K562 (cell line): ENCODE measurements at regions not wholly inside any gene's neighbourhood (a gene's known extent, or its start where the extent isn't known, plus 50 kb on each side); places are given as distances from the start of the nearest gene placed in this dataset.

Experiments used
- ATAC-seq: fragments of 200-7000 bp; cut with Tn5 transposase; 3 replicates; pipeline ENCODE4 v1.9.1; 2020; ENCODE audit warnings: moderate library complexity
- BruUV-seq: library from RNA; stranded (reverse); fragments of 400-500 nt; replicated peaks from 2 replicates; lab custom pipeline; 2021; lab: Mats Ljungman, UMichigan
- CTCF ChIA-PET: fragments of 300-600 bp; formaldehyde crosslinking; extraction: SDS; loops from one replicate; lab custom pipeline; 2021; ENCODE audit warnings: low intra/inter-chr PET ratio; lab: Yijun Ruan, JAX
- POLR2A ChIA-PET: fragments of 300-600, 350-650 bp; sonication (Branson Sonifier 250); formaldehyde crosslinking; extraction: SDS; loops from one replicate; lab custom pipeline; 2021; ENCODE audit warnings: antibody characterized with exemption, inconsistent platforms; lab: Yijun Ruan, JAX
- DNase-seq, 4 experiments: peaks; one replicate each; pipeline versions ENCODE4 v3.0.0 to v3.0.0-alpha.2; 2011 to 2018; ENCODE audit warnings: low spot score in 3 of 4, mixed read lengths in 3 of 4; ENCODE audit errors: extremely low read depth in 1 of 4
- FAIRE-seq: peaks from 2 replicates; lab custom pipeline; 2011; peaks lifted over from hg19 to GRCh38; lab: Jason Lieb, UNC
- H2AFZ ChIP-seq: 2 replicates; pipeline ENCODE4 v1.6.0; 2011; ENCODE audit warnings: low read depth, low read length, control low read depth, inconsistent platforms
- H3K27ac ChIP-seq: fragments of 200-600 bp; 3 replicates; pipeline ENCODE4 v1.8.0; 2011; ENCODE audit warnings: low read depth, mild to moderate bottlenecking, control low read depth, inconsistent platforms, low read length, moderate library complexity, mixed read lengths; ENCODE audit errors: extremely low read depth
- H3K27me3 ChIP-seq, 2 experiments: fragments of 300-600 bp in 1 of 2; 2 replicates in 1 of 2; 3 replicates in 1 of 2; pipeline versions ENCODE4 v1.6.0 to v1.8.0; 2011; ENCODE audit warnings: inconsistent platforms in 2 of 2, low read length in 2 of 2, mild to moderate bottlenecking in 1 of 2, mixed read lengths in 1 of 2, moderate library complexity in 1 of 2; ENCODE audit not compliant: control insufficient read depth in 2 of 2, insufficient read depth in 2 of 2
- H3K36me3 ChIP-seq: fragments of 300-600 bp; 3 replicates; pipeline ENCODE4 v1.8.0; 2011; ENCODE audit warnings: mild to moderate bottlenecking, low read length, inconsistent platforms; ENCODE audit not compliant: control insufficient read depth, insufficient read depth
- H3K4me1 ChIP-seq, 2 experiments: fragments of 200-600 bp in 1 of 2; replicated peaks in 1 of 2; 2 replicates in 1 of 2; 3 replicates in 1 of 2; pipeline versions ENCODE4 v1.5.1 to v1.8.0; 2011; ENCODE audit warnings: inconsistent platforms in 2 of 2, low read length in 2 of 2, mild to moderate bottlenecking in 1 of 2, mixed read lengths in 1 of 2, moderate library complexity in 1 of 2; ENCODE audit not compliant: control insufficient read depth in 2 of 2, insufficient read depth in 2 of 2
- H3K4me2 ChIP-seq: 2 replicates; pipeline ENCODE4 v1.6.1; 2011; ENCODE audit warnings: low read length, control low read depth, inconsistent platforms, mixed read lengths; ENCODE audit not compliant: insufficient read depth
- H3K4me3 ChIP-seq: fragments of 200-600 bp; sonication (generic), shearing (Covaris generic); 2 replicates; pipeline ENCODE4 v1.5.1; 2016; ENCODE audit warnings: control low read depth, inconsistent platforms
- H3K79me2 ChIP-seq: fragments of 200-600 bp; 3 replicates; pipeline ENCODE4 v1.8.0; 2011; ENCODE audit warnings: low read length, inconsistent platforms; ENCODE audit not compliant: control insufficient read depth, insufficient read depth
- H3K9ac ChIP-seq, 2 experiments: 2 replicates each; pipeline versions ENCODE4 v1.6.0 to v1.6.1; 2011; ENCODE audit warnings: low read depth in 2 of 2, low read length in 2 of 2, control low read depth in 1 of 2, inconsistent platforms in 1 of 2, mild to moderate bottlenecking in 1 of 2, mixed read lengths in 1 of 2; ENCODE audit not compliant: insufficient read depth in 1 of 2
- H3K9me1 ChIP-seq: one replicate; pipeline ENCODE4 v1.6.0; 2011; ENCODE audit warnings: inconsistent platforms, mild to moderate bottlenecking, low read length, moderate library complexity; ENCODE audit not compliant: control insufficient read depth, insufficient read depth
- H3K9me3 ChIP-seq: replicated peaks from 2 replicates; pipeline ENCODE4 v1.5.1; 2011; ENCODE audit warnings: low read depth, low read length, inconsistent platforms; ENCODE audit not compliant: control insufficient read depth, insufficient read depth
- H4K20me1 ChIP-seq: replicated peaks from 2 replicates; pipeline ENCODE4 v1.6.1; 2011; ENCODE audit warnings: low read length, inconsistent platforms, mixed read lengths; ENCODE audit not compliant: control insufficient read depth, insufficient read depth
- JUNB ChIP-seq: fragments of 450-650 bp; formaldehyde crosslinking; conservative IDR thresholded peaks from 2 replicates; pipeline ENCODE4 v1.4.0; 2020; ENCODE audit warnings: mild to moderate bottlenecking
- KLF6 ChIP-seq: fragments of 250-450 bp; sonication (Bioruptor Pico); IDR thresholded peaks from 2 replicates; pipeline ENCODE4 v1.4.0; 2020; ENCODE audit warnings: mild to moderate bottlenecking, moderate library complexity, borderline replicate concordance
- RBM15 ChIP-seq: fragments of 200-400 bp; formaldehyde crosslinking; IDR thresholded peaks from 2 replicates; pipeline ENCODE4 v1.6.1; 2018; ENCODE audit warnings: mild to moderate bottlenecking, low read length, moderate library complexity; ENCODE audit not compliant: insufficient read depth
- THRAP3 ChIP-seq: fragments of 450-650 bp; IDR thresholded peaks from 2 replicates; pipeline ENCODE4 v1.6.1; 2016; ENCODE audit warnings: mild to moderate bottlenecking, inconsistent platforms, borderline replicate concordance
- ZNF184 ChIP-seq: sonication (generic); formaldehyde crosslinking; IDR thresholded peaks from 2 replicates; pipeline ENCODE4 v1.5.0; 2020; ENCODE audit warnings: missing genetic modification reagents
- ZNF239 ChIP-seq: fragments of 250-450 bp; sonication (Bioruptor Pico); IDR thresholded peaks from 2 replicates; pipeline ENCODE4 v1.4.0; 2020; ENCODE audit warnings: mild to moderate bottlenecking
- ZNF3 ChIP-seq: fragments of 250-450 bp; sonication (Bioruptor Pico); IDR thresholded peaks from 2 replicates; pipeline ENCODE4 v1.5.0; 2021; ENCODE audit warnings: mild to moderate bottlenecking, moderate library complexity
- ZNF311 ChIP-seq: fragments of 250-450 bp; sonication (Bioruptor Pico); IDR thresholded peaks from 2 replicates; pipeline ENCODE4 v1.4.0; 2020; ENCODE audit warnings: mild to moderate bottlenecking, moderate library complexity
- ZNF644 ChIP-seq: fragments of 200-800 bp; sonication (Bioruptor generic); IDR thresholded peaks from 2 replicates; pipeline ENCODE4 v1.6.1; 2016; ENCODE audit warnings: low read depth, missing genetic modification characterization, missing compliant biosample characterization
- WGBS: fragments of 100-300 bp; shearing (Covaris generic); methylation state at CpG from one replicate; pipeline ENCODE4 v1.1.6; 2016; ENCODE audit warnings: low coverage, mixed read lengths; ENCODE audit not compliant: insufficient coverage; ENCODE audit errors: missing lambda C conversion rate; 5-methylcytosine and 5-hydroxymethylcytosine counted together
- in situ Hi-C: fragments of 300-500 bp; cut with MboI; formaldehyde crosslinking; loops from 4 replicates; pipeline ENCODE4 v1.15.0; 2018; ENCODE audit warnings: inconsistent platforms, mixed read lengths
- intact Hi-C: fragments of 100-400 bp; cut with micrococcal nuclease; formaldehyde crosslinking; loops from 2 replicates; pipeline ENCODE4 v1.14.2; 2022

DNA sequence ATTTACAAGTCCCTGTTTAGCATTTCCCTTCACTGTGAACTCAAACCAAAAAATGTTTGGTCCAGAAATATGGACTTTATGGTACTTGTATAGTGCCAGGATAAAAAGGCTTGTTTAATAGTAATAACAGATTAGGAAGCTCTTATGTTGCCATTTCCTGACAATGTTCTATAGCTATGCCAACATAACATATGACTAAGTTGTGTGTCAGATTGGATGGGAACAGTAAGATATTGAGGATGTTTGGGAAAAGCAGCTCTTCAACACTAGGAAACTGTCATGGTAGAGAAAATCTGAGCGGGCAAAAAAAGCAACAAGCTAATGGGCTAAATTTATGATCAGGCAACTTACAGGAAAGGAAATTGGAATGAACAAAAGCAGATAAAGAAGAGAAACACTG is 287.1 kb upstream of the ADGRL4 start:
- Histone ChIP-seq H3K9me3 (no peaks in the 10 kb centered on the region), H3K4me3 (no peak overlapping the region), H3K9ac (no peak overlapping the region), H3K27me3 (no peaks in the 10 kb centered on the region), H3K9me1 (no peaks in the 10 kb centered on the region), H3K4me2 (no peak overlapping the region), H2AFZ (no peak overlapping the region), H3K4me1 (no peaks in the 10 kb centered on the region), H3K27ac (no peak overlapping the region), H4K20me1 (no peaks in the 10 kb centered on the region), H3K79me2 (no peaks in the 10 kb centered on the region), H3K36me3 (no peaks in the 10 kb centered on the region)
- DNase-seq: no peak
- POLR2A ChIA-PET: no interaction called here
- no peak for ATAC-seq
- 0% methylated on average over 1 of the region's 1 CpG for WGBS
- in situ Hi-C loops: no loop called here
- BruUV-seq: no TSS peak
- CTCF ChIA-PET: no interaction called here
- no peak for FAIRE-seq
- intact Hi-C loops: no loop called here
- no peak for TF ChIP-seq ZNF239 (CRISPR knock-in tag)
- TF ChIP-seq ZNF644 (tag): no peak
- TF ChIP-seq THRAP3: no peak
- no peak for TF ChIP-seq KLF6
- no peak for TF ChIP-seq RBM15
- TF ChIP-seq ZNF3: no peak
- no peak for TF ChIP-seq JUNB
- no peak for TF ChIP-seq ZNF184 (CRISPR knock-in tag)
- no peak for TF ChIP-seq ZNF311 (CRISPR knock-in tag)
